ENCODE measurements at regions not wholly inside any gene's neighbourhood (a gene's known extent, or its start where the extent isn't known, plus 50 kb on each side); places are given as distances from the start of the nearest gene placed in this dataset.

DNA sequence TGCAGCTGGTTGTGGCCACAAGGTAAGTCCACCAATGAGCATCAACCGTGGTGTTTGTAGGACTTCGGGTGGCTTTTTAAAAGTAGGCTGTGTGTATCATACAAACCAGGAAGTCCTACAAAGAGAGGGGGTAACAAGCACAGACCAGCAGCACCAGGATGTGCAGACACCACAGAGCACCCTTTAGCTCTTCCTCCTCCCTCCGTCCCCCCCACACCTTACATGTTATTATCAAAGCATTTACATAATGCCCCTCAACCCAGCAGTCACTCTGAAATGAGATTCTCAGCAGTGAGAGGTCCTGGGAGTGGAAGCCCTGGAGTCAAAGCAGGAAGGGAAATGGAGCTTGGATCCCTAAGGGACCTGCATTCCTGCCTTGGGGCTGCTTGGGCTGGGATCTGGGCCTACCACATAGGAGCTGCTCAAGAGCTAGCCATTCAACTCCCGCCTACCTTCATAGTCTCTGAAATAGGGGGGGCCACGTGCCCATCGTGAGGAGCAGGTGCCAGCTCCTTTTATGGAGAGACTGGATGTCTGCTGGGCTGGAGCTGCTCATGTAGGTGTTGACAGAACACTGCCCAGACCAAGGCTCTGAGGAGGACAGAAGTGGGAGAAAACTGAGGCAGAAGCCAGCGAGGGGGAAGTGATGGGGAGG, 90.6 kb downstream of the PSMB1 start:
- H3K4me3 ChIP-seq (ENCODE audit: low read depth, low read length) = no peak overlapping the region
- DNase-seq (ENCODE audit: low read depth) = peak; percentile 40
- TF ChIP-seq POLR2A (IDR thresholded peaks at IDR 0.05; ENCODE audit: extremely low read depth, insufficient read length) (no peak), MYC (IDR thresholded peaks at IDR 0.05; ENCODE audit: low read depth, low read length) (no peak), CTCF (IDR thresholded peaks at IDR 0.05; ENCODE audit: low read depth, low read length) (no peak)
- TF ChIP-seq, protein P1, sequence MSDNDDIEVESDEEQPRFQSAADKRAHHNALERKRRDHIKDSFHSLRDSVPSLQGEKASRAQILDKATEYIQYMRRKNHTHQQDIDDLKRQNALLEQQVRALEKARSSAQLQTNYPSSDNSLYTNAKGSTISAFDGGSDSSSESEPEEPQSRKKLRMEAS (IDR thresholded peaks at IDR 0.05; ENCODE audit: low read depth, low read length) = no peak

DNA sequence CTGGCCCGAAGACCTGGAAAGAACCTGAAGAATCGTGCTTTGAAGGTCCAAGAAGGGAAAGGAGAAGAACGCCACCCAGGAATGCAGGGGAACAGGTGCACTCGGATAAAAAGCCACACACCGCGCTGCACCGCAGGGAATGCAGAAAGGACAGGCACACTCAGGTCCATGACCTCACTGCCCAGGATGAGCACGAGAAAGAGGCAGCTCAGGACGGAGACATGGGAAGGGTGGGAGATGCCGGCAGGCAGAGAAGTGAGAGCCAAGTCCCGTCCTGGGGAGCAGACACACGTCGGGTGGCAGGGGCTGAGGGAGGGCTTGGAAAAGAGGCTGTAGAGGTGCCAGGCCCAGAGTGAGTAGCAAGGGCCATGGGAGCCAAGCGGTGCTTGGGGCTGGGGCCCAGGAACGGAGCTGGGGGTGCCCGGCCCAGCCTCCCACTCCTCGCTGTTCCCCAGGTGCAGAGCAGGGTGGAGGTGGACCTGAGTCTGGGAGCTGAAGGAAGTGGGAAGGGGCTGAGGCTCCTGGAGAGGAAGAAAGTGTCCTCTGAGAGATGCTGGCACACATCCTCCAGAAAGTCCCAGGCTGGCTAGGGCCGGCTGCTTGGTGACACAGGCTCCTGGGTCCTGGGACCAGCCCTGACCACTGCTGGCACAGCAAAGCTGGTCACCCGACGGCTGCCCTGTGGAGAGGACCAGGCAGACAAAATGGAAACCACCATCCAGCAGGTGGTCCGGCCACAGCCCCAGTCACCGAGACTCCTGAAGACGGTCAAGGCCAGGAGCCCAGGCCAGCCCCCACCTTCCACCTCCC, 91.3 kb downstream of the PSMB1 start:
- no peak for DNase-seq (ENCODE audit: low read depth)
- TF ChIP-seq MYC (IDR thresholded peaks at IDR 0.05; ENCODE audit: low read depth, low read length) (no peak), CTCF (IDR thresholded peaks at IDR 0.05; ENCODE audit: low read depth, low read length) (no peak), POLR2A (IDR thresholded peaks at IDR 0.05; ENCODE audit: extremely low read depth, insufficient read length) (no peak)
- TF ChIP-seq, protein P1 (IDR thresholded peaks at IDR 0.05; ENCODE audit: low read depth, low read length) = no peak

DNA sequence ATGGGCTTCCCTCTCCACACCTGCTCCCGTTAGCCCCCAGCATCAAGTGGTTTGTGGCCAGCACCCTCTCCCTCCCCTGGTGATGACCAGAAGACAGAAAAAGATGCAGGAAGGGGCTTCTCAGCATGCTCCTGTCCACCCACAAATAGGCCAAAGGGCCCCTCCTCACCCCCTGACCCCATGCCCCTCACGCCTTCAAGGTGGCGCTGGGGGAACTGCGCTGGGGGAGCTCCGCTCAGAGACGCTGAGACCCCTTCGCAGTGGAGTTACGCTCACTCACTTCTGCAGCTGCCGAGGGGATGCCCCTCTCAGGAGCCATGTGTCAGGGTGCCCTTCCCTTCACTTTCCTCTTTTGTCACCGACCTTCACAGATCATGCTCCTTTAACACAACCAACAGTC, 92.0 kb downstream of the PSMB1 start:
- no peak overlapping the region for H3K4me3 ChIP-seq (ENCODE audit: low read depth, low read length)
- TF ChIP-seq MYC (IDR thresholded peaks at IDR 0.05; ENCODE audit: low read depth, low read length) = no peak
- TF ChIP-seq, protein P1 (IDR thresholded peaks at IDR 0.05; ENCODE audit: low read depth, low read length) = no peak
- TF ChIP-seq CTCF (IDR thresholded peaks at IDR 0.05; ENCODE audit: low read depth, low read length) = no peak
- no peak for TF ChIP-seq POLR2A (IDR thresholded peaks at IDR 0.05; ENCODE audit: extremely low read depth, insufficient read length)
- DNase-seq (ENCODE audit: low read depth) = no peak

More for the DNA sequence above, 91.3 kb downstream of the PSMB1 start:
- H3K4me3 ChIP-seq (ENCODE audit: low read depth, low read length) = no peak overlapping the region

DNA sequence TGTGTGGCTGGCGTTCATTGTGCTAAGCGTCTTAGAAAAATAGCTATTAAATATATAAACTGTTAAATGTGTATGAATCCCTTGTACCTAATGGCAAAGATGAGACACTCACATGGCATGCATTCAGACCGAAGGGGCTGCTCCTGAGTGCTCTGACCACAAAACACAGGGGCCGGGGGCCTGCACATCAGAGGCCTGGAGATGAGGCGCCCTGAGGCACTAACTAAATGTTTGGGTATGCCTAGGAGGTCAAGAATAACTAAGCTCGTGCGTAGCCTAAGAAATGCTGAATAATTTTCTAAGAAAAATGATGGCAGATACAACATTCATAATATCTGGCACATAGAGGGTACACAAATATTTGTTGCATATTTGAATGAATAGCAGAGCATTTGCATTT, 92.5 kb downstream of the PSMB1 start:
- TF ChIP-seq MYC (IDR thresholded peaks at IDR 0.05; ENCODE audit: low read depth, low read length) = no peak
- TF ChIP-seq POLR2A (IDR thresholded peaks at IDR 0.05; ENCODE audit: extremely low read depth, insufficient read length) = no peak
- no peak for TF ChIP-seq CTCF (IDR thresholded peaks at IDR 0.05; ENCODE audit: low read depth, low read length)
- TF ChIP-seq, protein P1 (IDR thresholded peaks at IDR 0.05; ENCODE audit: low read depth, low read length) = no peak
- H3K4me3 ChIP-seq (ENCODE audit: low read depth, low read length) = no peak overlapping the region
- DNase-seq (ENCODE audit: low read depth) = no peak

- peak; percentile 90 for DNase-seq (ENCODE audit: low read depth)
- peak overlapping the region; percentile 60 for H3K4me3 ChIP-seq (ENCODE audit: low read depth, low read length)
- TF ChIP-seq MYC (IDR thresholded peaks at IDR 0.05; ENCODE audit: low read depth, low read length) = peak; percentile 90
- no peak for TF ChIP-seq CTCF (IDR thresholded peaks at IDR 0.05; ENCODE audit: low read depth, low read length)
- peak; percentile 20 for TF ChIP-seq POLR2A (IDR thresholded peaks at IDR 0.05; ENCODE audit: extremely low read depth, insufficient read length)
- TF ChIP-seq, protein P1 (IDR thresholded peaks at IDR 0.05; ENCODE audit: low read depth, low read length) = peak; percentile 82
Measured at GRCh38 chr6:170459451-170459850, 93.7 kb downstream of the PSMB1 start.

All from NB4 (cell line).